ENCODE measurements at regions not wholly inside any gene's neighbourhood (a gene's known extent, or its start where the extent isn't known, plus 50 kb on each side); places are given as distances from the start of the nearest gene placed in this dataset.
A peak's percentile ranks its signal among the peaks of the same experiment; 100 is the strongest.
"Not testable (repeated sequence)": the region's sequence is repeated elsewhere in the genome, so short reads cannot be mapped to it uniquely, and the experiment has no call there.

- no peak for DNase-seq (ENCODE audit: low read depth)
Observed at GRCh38 chr20:51923633-51924032, 121.3 kb upstream of the SALL4 start.

GRCh38 chr20:51922812-51923211 is 120.5 kb upstream of the SALL4 start:
- DNase-seq (ENCODE audit: low read depth), result not testable (repeated sequence)

GRCh38 chr20:51918561-51918960 is 116.2 kb upstream of the SALL4 start:
- no peak for DNase-seq (ENCODE audit: low read depth)

GRCh38 chr20:51917886-51918535 is 115.7 kb upstream of the SALL4 start:
- DNase-seq (ENCODE audit: low read depth), result no peak

- DNase-seq (ENCODE audit: low read depth), result no peak
Observed at GRCh38 chr20:51916244-51916643, 113.9 kb upstream of the SALL4 start.

GRCh38 chr20:51914758-51915157 is 112.4 kb upstream of the SALL4 start:
- no peak for DNase-seq (ENCODE audit: low read depth)

GRCh38 chr20:51910321-51911050 is 108.2 kb upstream of the SALL4 start:
- peak; percentile 91 for DNase-seq (ENCODE audit: low read depth)

- DNase-seq (ENCODE audit: low read depth), result no peak
Observed at GRCh38 chr20:51906679-51907078, 104.4 kb upstream of the SALL4 start.

GRCh38 chr20:51906049-51906448 is 103.7 kb upstream of the SALL4 start:
- DNase-seq (ENCODE audit: low read depth), result no peak

- DNase-seq (ENCODE audit: low read depth), result no peak
Observed at GRCh38 chr20:51902933-51903332, 100.6 kb upstream of the SALL4 start.

GRCh38 chr20:51900443-51900842 is 98.1 kb upstream of the SALL4 start:
- no peak for DNase-seq (ENCODE audit: low read depth)

- DNase-seq (ENCODE audit: low read depth), result no peak
Observed at GRCh38 chr20:51899674-51900073, 97.4 kb upstream of the SALL4 start.

GRCh38 chr20:51898788-51899187 is 96.5 kb upstream of the SALL4 start:
- DNase-seq (ENCODE audit: low read depth), result no peak

- no peak for DNase-seq (ENCODE audit: low read depth)
Observed at GRCh38 chr20:51894619-51895018, 92.3 kb upstream of the SALL4 start.

- DNase-seq (ENCODE audit: low read depth), result no peak
Observed at GRCh38 chr20:51894201-51894600, 91.9 kb upstream of the SALL4 start.

- DNase-seq (ENCODE audit: low read depth), result no peak
Observed at GRCh38 chr20:51893723-51894122, 91.4 kb upstream of the SALL4 start.

- DNase-seq (ENCODE audit: low read depth), result no peak
Observed at GRCh38 chr20:51890003-51890402, 87.7 kb upstream of the SALL4 start.

- DNase-seq (ENCODE audit: low read depth), result no peak
Observed at GRCh38 chr20:51889466-51889865, 87.1 kb upstream of the SALL4 start.

GRCh38 chr20:51888291-51888690 is 86.0 kb upstream of the SALL4 start:
- no peak for DNase-seq (ENCODE audit: low read depth)

- no peak for DNase-seq (ENCODE audit: low read depth)
Observed at GRCh38 chr20:51886891-51887608, 84.7 kb upstream of the SALL4 start.

- DNase-seq (ENCODE audit: low read depth), result no peak
Observed at GRCh38 chr20:51886341-51886740, 84.0 kb upstream of the SALL4 start.

- no peak for DNase-seq (ENCODE audit: low read depth)
Observed at GRCh38 chr20:51884561-51884960, 82.2 kb upstream of the SALL4 start.

- DNase-seq (ENCODE audit: low read depth), result no peak
Observed at GRCh38 chr20:51880188-51880587, 77.9 kb upstream of the SALL4 start.
